Parathyroid adenoma (tissue), 2 donors: ENCODE measurements at regions not wholly inside any gene's neighbourhood (a gene's known extent, or its start where the extent isn't known, plus 50 kb on each side); places are given as distances from the start of the nearest gene placed in this dataset.

ENCODE experiments used
- H2AFZ ChIP-seq: fragments of 300-600 bp; sonication (generic); one replicate; pipeline ENCODE4 v1.7.0; 2017; ENCODE audit warnings: antibody characterized with exemption, mild to moderate bottlenecking
- H3K27ac ChIP-seq: fragments of 300-600 bp; sonication (generic); one replicate; pipeline ENCODE4 v1.7.0; 2017
- H3K27me3 ChIP-seq: fragments of 300-600 bp; sonication (generic); one replicate; pipeline ENCODE4 v1.7.0; 2017; ENCODE audit warnings: low read length; ENCODE audit not compliant: control insufficient read depth, insufficient read depth
- H3K36me3 ChIP-seq: fragments of 300-600 bp; sonication (generic); one replicate; pipeline ENCODE4 v1.7.0; 2017; ENCODE audit warnings: low read length; ENCODE audit not compliant: control insufficient read depth, insufficient read depth
- H3K4me1 ChIP-seq: fragments of 300-600 bp; sonication (generic); one replicate; pipeline ENCODE4 v1.7.0; 2017; ENCODE audit warnings: control low read depth
- H3K4me2 ChIP-seq: fragments of 300-600 bp; sonication (generic); one replicate; pipeline ENCODE4 v1.7.0; 2017; ENCODE audit warnings: low read length
- H3K4me3 ChIP-seq: fragments of 300-600 bp; sonication (generic); one replicate; pipeline ENCODE4 v1.7.0; 2017; ENCODE audit warnings: low read depth, low read length
- H3K79me2 ChIP-seq: fragments of 300-600 bp; sonication (generic); one replicate; pipeline ENCODE4 v1.7.0; 2017; ENCODE audit warnings: control low read depth
- H3K9ac ChIP-seq: fragments of 300-600 bp; sonication (generic); one replicate; pipeline ENCODE4 v1.7.0; 2017; ENCODE audit warnings: mild to moderate bottlenecking
- H3K9me3 ChIP-seq: fragments of 300-600 bp; sonication (generic); one replicate; pipeline ENCODE4 v1.7.0; 2017; ENCODE audit warnings: low read length; ENCODE audit not compliant: control insufficient read depth
- TF ChIP-seq, protein P1 (sequence below): fragments of 300-600 bp; sonication (generic); IDR thresholded peaks from one replicate; pipeline ENCODE4 v1.7.0; 2017; ENCODE audit warnings: antibody characterized with exemption, mild to moderate bottlenecking
- donor health status: primary hyperparathyroidism.

GRCh38 chr1:234721476-234722269 lies 111.7 kb upstream of the IRF2BP2 start:
- H3K27me3 ChIP-seq: no peaks in the 10 kb centered on the region
- H3K9me3 ChIP-seq: no peaks in the 10 kb centered on the region
- peak overlapping the region; percentile 100 for H3K27ac ChIP-seq
- TF ChIP-seq, protein P1, sequence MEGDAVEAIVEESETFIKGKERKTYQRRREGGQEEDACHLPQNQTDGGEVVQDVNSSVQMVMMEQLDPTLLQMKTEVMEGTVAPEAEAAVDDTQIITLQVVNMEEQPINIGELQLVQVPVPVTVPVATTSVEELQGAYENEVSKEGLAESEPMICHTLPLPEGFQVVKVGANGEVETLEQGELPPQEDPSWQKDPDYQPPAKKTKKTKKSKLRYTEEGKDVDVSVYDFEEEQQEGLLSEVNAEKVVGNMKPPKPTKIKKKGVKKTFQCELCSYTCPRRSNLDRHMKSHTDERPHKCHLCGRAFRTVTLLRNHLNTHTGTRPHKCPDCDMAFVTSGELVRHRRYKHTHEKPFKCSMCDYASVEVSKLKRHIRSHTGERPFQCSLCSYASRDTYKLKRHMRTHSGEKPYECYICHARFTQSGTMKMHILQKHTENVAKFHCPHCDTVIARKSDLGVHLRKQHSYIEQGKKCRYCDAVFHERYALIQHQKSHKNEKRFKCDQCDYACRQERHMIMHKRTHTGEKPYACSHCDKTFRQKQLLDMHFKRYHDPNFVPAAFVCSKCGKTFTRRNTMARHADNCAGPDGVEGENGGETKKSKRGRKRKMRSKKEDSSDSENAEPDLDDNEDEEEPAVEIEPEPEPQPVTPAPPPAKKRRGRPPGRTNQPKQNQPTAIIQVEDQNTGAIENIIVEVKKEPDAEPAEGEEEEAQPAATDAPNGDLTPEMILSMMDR: no peak
- H3K4me1 ChIP-seq: peaks cover 66% of the 10 kb centered on the region
- no peaks in the 10 kb centered on the region for H3K79me2 ChIP-seq
- no peak overlapping the region for H3K9ac ChIP-seq
- no peaks in the 10 kb centered on the region for H3K36me3 ChIP-seq
- peak overlapping the region; percentile 41 for H2AFZ ChIP-seq
- peak overlapping the region; percentile 50 for H3K4me3 ChIP-seq
- H3K4me2 ChIP-seq: peak overlapping the region; percentile 45

DNA sequence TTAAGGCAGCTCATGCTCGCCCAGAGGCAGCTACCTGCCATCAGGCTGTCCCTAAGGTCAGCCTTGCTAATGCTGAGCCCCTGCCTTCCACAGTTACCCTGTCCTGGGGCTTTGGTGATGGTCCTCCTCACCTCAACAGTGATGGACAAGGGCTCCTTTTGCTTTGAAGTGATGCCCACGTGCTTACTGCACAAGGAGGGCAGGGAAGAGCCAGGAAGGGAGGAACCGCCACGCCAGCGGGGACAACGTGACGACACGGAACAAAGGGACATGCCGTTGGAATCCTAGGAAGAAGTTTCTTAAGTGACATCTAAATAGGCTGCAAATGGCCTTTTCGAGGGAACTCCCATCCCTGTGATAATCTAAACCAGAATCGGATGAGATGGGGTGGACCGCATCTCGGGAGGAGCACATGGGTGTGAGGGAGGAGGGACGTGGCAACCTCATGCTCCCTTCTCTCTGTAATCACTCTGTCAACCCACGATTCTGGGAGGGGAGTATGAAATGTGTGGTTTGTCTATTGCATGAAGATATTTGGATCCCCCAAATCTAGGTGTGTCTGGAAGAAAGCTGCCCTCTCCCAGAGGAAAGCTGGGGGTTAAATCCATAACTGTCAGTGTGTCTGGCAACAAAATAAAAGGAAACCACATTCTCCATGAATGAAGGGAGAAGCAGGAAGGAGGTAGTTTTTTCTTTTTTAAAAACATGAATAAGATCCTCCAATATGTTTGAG lies 110.9 kb upstream of the IRF2BP2 start:
- Histone ChIP-seq H2AFZ (peak overlapping the region; percentile 41), H3K4me2 (peak overlapping the region; percentile 45), H3K4me1 (peaks cover 58% of the 10 kb centered on the region), H3K36me3 (no peaks in the 10 kb centered on the region), H3K27ac (peak overlapping the region; percentile 100), H3K4me3 (no peak overlapping the region), H3K9me3 (no peaks in the 10 kb centered on the region), H3K9ac (no peak overlapping the region), H3K27me3 (no peaks in the 10 kb centered on the region), H3K79me2 (no peaks in the 10 kb centered on the region)
- TF ChIP-seq, protein P1: no peak

DNA sequence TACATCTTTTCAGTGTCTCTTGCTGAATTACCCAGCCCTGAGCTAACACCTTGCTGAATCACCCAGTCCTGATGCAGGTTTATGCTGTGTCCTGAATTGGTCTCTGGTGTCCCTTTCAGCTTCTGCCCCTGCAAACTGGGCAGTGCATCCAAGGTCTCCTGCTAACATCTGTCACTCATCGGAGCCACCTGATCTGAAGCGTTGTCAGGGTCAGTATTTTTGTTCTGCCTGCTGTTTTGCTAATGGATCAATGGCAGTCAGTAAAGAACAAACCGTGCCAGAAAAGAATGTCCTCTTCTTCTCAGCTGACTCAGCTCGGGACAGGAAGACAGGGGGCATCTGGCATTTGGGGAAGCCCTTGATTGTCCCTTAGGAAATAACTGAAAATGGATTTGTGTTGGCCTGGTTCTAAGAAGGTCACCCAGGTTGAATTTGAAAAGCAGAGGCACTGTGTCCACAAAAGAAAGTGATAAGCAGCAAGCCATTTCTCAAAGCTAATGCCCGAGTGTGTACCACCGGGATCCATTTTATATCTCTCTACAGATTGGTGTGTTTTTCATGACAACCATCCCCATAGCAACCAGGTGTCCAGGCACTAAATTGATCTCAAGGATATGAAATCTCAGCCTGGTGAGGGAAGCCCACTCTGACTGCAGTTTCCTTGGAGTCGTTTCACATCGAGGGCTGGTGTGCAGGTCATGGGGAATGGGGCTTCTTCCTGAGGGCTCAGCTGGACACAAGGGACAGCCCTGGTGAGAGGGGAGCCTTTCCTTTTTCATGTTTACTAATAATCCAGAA lies 109.7 kb upstream of the IRF2BP2 start:
- Histone ChIP-seq H3K4me2 (peak overlapping the region; percentile 21), H3K4me1 (peaks cover 45% of the 10 kb centered on the region), H3K27ac (peak overlapping the region; percentile 100), H3K27me3 (no peaks in the 10 kb centered on the region), H3K36me3 (no peaks in the 10 kb centered on the region), H3K9me3 (no peaks in the 10 kb centered on the region), H2AFZ (peak overlapping the region; percentile 46), H3K9ac (no peak overlapping the region), H3K79me2 (no peaks in the 10 kb centered on the region), H3K4me3 (no peak overlapping the region)
- TF ChIP-seq, protein P1: no peak

DNA sequence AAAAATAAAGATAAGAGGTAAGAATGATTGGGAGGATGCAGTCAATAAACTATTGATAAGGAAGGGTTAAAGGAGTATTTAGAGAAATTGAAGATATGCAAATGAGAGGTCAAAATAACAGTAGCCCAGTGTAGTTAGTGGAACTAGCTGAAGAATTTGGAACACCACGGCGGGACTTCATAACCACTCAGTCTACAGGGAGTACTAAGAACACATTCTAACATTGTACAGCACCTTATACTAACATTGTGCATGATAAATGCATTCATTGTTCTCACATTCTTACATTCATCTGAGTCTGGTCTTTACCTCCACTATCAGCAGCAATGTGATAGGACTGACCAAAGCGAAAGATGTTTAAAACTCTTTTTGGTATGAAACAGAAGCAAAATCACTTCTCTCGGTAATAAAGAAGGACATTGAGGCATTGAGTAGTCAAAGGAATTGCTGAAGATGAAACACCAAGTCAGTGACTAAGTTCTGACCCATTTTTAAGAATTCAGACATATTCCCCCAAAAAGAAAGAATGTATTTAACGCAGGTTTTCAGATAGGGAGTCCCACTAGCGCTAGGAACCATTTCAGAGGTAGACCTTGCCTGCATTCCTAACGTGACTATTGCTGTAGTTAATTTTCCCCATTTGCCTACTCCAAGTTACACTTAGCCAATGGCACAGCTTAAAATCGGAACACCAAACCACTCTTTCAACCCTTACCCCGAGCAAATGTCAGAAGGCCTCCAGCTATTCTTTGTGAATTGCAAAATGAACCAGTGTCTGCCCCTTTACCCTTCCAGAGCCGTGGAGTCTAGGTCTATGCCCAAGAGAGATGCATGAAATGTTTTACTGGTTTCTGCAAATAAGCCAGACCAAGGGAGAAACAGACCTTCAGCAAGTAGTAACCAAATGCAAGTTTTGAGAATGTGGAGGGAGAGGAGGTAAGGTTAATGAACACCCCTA lies 108.8 kb upstream of the IRF2BP2 start:
- no peaks in the 10 kb centered on the region for H3K27me3 ChIP-seq
- peak overlapping the region; percentile 100 for H3K27ac ChIP-seq
- H3K4me1 ChIP-seq: peaks cover 43% of the 10 kb centered on the region
- no peak overlapping the region for H3K9ac ChIP-seq
- no peaks in the 10 kb centered on the region for H3K79me2 ChIP-seq
- no peaks in the 10 kb centered on the region for H3K9me3 ChIP-seq
- no peak overlapping the region for H3K4me3 ChIP-seq
- H2AFZ ChIP-seq: no peak overlapping the region
- peak overlapping the region; percentile 21 for H3K4me2 ChIP-seq
- no peaks in the 10 kb centered on the region for H3K36me3 ChIP-seq
- TF ChIP-seq, protein P1: no peak
